Brain pericyte (primary cell): ENCODE measurements at regions not wholly inside any gene's neighbourhood (a gene's known extent, or its start where the extent isn't known, plus 50 kb on each side); places are given as distances from the start of the nearest gene placed in this dataset.

ENCODE experiments used
- DNase-seq: peaks from one replicate; pipeline ENCODE4 v3.0.0-alpha.2; 2012; ENCODE audit warnings: low read depth, low spot score

DNA sequence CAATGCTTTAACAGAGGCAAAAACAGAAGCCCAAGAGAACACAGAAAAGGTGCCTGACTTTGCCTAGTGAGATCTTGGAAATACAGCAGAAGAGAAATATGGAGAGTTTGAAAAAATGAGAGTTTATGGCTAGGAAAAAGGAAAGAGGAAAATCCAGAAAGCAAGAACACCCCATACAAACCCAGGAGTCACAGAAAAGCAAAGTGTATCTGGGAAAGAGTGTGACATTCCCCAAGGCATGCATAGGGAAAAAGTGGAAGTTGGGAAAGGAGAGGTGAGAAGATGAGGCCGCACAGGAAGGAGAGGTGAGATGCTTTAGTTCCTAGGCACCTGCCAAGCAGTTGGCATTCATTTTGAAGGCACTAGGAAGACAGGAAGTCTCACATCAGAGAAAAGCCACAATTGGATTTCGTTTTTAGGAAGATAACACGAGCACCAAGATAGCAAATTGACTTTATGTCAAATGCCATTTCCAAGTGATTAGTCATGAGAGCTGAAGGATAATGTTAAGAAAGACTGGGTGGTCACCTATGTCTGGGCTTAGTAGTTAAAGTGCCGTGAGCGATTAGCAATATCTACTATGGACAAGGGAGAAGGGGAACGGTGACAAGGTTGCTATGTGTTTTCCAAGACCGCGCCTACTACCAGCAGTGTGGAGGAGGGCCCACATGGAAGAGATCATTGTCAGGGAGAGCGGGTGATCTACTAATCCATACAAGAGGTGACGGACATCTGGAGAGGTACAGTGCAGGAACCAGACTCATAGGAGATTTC is 224.1 kb upstream of the PARD3B start:
- DNase-seq, result no peak

DNA sequence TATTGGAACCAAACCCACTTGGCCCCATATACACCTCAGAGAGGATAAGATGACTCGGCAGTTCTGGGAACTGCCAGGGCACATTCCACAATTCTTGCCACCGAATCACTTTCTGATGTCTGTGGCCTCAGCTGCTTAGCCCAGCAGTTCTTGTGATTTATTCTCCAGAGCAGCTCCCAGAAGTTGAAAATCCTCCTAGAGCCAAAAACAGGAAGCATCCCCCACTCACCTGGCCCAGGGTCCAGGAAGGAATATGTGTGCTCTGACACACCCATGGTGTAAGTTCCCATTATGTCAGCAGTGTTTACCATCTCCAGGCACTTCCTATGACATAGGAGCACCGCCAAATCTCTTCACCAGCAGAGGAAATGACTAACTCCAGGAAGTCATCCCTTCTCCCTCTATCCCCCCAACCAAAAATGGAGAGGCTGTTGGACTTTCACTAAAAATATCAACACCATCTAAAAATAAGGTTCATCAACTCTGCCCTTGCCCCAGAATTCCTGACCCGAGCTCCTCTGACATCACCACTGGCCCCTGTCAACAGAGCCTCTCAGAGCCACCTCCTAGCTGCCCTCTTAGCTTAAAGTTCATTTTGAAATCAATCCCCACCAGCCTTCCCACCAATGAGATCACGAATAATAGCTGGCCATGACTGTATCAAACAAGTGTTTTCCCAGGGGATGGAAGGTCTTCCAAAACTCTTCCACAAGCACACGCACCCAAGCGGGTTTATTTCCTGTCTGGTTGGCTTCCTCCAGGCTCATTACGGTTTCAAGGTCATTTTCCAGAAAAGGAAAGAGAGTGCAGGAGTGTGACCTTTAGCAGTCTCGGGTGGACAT is 223.1 kb upstream of the PARD3B start:
- DNase-seq, result no peak

DNA sequence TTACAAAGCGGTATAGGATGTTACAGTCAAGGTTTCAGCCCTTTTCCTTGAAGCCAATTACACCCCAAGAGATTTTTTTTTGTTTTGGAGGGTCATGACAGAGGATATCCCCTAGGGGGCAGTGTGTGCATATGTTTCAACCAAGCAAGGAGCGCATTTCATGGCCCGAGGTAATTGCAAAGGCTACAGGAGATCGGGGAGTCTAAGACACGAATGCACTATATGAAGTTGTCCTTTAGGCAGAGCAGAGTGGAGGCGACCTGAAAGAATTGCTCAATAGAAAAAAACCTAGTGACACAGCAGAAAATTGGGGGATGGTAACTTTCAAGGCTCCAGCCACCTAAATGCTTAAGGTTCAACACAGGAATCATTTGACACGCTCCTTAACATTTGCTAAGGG is 219.8 kb upstream of the PARD3B start:
- peak; percentile 42 for DNase-seq

DNA sequence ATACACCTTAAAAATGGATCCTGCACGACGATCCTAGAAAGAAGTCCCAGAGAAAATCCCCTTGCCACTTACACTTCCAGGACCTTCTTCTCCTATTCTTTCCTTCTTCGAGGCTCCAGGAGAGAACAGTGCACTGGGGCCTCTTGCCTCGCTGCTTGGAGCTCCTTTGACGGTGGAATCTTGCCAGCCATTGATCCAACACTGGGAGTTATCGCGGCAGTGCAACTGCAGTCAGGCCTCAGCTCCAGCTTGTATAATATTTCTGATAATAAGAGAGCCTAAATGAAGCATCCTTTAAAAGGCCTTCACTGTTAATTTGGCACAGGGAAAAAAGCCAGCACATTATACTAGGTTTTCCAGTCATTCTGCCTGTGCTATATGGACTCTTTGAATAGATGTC is 216.9 kb upstream of the PARD3B start:
- DNase-seq, result no peak

DNA sequence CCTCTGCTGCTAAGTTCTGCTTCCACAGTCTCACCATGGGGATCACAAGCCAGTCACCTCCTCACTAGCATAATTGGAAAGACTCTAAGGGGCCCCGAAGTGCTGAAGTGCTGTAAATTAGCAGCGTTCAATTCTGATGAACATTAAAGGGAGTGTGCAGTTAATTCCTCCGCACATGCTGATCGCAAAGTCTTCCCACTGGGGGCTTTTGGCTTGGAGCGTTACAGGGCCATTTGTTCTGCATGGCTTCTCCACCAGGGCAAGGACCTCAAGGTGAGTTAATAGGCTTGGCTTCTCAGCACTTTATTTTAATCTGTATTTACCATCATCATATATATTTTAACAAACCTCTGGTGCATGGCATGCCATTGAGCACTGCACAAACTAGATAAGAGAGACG is 216.3 kb upstream of the PARD3B start:
- no peak for DNase-seq

DNA sequence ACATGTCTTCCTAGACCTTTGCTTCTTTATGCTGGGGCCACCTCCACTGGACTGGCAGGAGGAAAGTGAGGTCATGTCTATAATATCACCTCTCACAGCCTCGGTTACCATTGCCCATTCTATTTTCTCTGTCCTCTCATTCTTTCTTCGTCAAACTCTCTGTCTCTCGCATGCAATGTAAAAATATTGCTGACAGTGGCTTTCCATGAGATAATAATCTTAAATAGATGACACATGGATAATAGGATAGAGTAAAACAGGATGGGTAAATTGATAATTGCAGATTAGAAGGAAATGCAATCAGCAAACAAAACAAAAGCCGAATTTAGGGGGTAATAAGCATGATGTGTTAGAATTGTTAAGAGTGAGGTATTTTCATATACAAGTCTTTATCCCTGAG is 215.7 kb upstream of the PARD3B start:
- DNase-seq, result no peak

DNA sequence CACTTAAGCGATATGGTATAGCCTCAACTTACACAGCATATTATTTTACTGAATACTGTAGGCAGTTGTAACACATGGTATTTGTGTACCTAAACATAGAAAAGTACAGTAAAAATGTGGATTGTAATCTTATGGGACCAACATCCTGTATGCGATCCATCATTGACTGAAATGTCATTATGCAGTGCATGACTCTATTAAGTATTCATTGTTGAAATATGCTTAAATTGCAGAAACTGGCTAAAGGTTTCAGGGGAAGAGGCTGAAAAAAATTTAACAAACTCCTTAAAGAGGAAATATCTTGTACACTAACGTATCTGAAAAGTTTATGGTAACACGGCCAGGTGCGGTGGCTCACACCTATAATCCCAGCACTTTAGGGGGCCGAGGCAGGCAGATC is 214.1 kb upstream of the PARD3B start:
- DNase-seq, result no peak

DNA sequence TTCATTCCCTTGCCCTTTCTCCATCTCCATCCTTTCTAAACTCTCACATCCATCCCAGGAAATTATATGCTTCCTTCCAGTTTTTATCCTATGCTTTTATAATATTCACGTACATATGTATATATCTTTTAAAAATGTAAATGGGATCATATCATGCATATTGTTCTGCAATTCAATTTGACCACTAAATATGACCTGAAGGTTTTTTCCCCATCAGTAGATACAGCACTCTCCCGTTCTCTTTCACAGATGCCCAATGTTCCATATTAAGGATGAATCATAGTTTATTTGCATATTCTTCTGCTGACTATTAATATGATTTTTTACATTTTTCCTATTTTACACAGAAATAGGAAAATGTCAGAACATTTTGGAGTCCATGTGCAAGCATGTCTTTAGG is 213.3 kb upstream of the PARD3B start:
- no peak for DNase-seq

DNA sequence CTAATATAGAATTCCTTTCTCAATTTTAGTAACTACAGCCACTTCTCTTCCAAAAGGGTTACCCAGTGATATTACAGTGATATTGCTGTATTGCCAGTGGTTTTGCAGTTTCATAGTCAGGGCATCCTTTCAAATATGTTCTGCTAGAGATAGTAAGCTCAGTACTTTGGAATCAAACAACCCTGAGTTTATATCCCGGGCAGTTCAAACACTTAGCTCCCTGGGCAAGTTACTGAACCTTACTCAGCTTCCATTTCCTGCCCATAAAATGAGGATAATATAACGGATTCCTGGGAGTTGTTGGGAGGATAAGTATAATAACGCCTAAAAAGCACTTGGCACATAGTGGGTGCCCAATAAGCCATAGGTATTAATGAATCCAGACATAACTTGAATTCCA is 212.6 kb upstream of the PARD3B start:
- DNase-seq, result no peak

DNA sequence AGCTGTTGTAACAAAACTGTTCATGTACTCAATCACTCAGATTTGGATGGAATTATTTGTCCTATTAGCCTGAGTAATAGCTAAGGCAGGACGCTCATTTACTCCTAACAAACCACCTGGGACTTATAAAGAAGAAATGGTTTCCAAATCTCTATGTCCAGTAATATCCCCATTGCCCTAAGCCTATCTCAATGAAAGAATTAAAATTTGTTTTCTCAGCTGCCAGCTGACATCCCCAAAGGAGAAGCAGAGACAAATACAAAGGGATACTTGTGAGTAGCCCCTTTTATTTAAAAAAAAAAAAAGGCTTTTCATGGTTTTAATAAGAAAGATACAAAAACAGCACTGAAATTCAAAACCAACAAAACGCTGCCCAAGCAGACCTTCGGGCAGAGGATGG is 211.4 kb upstream of the PARD3B start:
- DNase-seq, result no peak

DNA sequence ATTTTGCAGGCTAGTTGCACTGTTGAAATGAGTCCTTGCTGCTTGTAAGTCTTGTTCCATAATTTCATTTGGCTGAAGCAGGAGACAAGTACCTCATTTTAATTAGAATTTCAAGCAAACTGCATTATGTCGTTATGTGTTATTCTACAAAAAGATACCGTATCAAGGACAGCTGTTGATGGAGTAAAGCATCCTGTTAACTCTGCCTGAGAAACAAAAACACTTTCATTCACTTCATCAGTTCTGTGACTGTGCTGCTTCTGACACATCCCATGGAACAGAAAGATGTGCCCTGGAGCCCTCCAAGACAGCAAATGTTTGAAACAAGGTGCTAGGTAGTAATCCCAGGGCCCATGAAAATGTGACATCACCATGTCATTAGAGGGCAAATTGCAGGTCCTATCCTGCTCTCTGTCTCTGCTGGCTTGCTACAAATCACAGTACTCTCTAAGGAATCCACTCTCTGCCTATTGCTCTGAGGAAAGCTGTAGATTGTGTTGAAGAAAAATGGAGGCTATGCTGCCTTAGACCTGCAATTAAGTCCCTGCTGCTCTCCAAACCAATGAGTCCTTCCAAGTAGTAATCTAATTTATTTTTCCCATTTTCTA is 209.7 kb upstream of the PARD3B start:
- no peak for DNase-seq

DNA sequence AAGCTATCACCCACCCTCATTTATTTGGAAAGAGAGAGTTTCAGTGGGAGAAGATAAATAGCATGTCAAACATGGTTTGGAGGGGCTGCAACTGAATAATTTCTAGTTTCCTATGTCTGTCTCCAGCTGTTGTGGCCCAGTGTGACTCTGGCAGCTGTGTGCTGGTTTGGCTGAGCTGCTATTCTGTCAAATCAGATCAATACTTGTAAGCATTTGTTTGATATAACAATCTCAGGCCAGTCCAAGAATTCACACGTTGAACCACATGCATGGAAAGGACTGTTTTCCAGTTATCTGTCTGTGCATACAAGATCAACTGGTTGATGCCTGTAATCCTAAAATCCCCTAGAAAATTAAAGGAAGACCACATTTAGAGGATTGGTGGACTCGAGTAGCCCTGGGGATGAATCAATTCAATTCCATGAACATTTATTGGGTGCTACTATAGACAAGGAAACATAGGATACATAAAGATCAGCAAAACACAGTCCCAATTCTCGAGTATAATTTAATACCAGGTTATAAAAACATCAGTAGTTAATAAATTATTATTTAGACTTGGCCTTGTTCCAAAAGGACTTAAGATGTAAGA is 209.0 kb upstream of the PARD3B start:
- DNase-seq, result no peak

DNA sequence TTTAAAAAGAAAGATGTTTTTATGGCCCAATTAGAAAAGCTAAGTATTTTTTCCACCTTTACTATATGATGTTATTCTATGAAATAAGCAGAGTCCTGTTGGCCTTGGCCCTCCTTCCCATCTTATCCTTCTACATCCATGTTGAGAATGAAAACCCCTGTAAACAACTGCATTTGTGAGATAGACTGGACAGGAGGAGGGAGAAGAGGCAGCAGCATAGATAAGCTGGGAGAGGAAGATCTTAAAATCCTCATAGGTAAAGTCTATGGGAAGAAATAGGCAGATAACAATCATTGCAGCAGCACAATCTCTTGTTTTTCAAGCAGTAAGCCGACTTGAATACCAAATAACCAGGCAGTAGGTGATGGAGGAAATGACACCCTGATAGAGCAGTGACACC is 207.6 kb upstream of the PARD3B start:
- no peak for DNase-seq

DNA sequence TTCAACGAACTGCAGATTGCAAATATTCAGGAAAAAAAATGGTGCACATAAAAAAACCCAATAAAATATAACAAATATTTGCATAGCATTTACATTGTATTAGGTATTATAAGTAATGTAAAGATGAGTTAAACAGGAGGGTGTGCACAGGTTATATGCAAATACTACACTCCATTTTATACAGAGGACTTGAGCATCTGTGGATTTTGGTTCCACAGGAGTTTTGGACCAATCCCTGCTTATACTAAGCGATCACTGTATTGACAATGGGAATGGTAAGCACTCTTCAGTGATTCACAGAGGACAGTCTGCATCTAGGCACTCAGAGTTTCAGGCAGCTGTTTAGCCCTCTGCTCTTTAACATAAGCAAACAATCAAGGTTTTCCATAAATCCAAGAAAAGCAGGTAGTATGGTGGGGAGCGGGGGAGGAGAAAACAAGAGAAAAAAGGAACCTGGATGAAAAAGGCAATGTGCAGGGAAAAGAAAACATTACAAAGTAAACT is 206.0 kb upstream of the PARD3B start:
- no peak for DNase-seq

DNA sequence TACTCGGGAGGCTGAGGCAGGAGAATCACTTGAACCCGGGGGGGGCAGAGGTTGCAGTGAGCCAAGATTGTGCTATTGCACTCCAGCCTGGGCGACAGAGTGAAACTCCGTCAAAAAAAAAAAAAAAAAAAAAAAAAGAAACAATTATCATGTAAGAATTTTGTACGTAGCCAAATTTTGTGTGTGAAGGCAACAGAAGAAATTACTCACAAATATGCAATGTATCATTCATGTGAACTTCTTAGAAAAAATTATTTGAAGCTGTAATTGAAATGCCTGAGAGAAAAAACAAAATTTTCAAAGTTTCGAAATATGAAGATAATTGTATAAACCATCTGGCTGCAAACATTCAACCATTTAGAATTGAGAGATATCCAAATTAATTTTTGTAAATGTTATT is 204.8 kb upstream of the PARD3B start:
- no peak for DNase-seq

DNA sequence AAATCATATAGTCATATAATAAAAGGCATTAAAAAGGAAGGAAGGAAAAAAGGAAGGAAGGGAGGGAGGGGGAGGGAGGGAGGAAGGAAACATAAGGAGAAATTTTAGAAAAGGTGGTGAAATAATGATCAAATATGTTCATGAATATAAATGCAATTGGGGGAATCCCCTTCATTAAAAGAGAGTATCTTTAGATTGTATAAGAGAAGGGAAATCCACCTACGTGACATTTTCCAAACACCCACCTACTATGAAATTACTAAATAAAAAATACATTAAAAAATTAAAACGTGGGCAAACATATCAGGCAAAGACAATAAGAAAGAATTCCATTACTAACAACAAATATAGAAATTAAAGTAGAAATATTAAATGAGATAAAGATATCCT is 203.4 kb upstream of the PARD3B start:
- no peak for DNase-seq

DNA sequence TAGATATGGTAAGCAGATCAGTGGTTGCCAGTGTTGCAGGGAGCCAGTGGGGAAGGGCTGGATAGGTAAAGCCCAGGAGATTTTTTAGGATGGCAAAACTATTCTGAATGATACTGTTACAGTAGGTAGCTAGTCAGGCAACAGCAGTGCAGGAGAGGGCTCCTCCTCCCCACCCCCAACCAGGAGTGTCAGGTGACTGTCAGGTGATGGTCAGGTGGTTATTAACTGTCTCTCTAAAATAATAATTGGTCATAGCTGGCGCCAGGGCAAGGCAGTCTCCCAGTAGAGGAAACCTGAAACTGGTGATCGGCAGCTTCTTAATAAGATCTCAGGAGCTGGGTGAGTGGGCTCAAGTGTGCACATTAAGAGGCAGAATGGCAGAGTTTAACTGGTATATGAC is 201.6 kb upstream of the PARD3B start:
- DNase-seq, result no peak

DNA sequence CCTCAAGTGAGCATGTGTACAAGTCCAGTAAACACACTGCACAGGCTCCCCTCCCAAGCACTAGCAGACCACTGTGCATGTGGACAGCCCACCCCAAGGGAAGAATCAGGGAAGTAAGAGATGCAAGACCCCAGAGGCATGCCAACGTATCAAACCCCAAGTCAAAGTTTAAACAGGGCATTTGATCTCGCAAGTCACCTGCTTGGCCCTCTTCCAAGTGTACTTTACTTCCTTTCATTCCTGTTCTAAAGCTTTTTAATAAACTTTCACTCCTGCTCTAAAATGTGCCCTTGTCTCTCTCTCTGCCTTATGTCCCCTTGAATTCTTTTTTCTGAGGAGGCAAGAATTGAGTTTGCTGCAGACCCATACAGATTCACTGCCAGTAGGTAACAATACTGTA is 201.2 kb upstream of the PARD3B start:
- no peak for DNase-seq

DNA sequence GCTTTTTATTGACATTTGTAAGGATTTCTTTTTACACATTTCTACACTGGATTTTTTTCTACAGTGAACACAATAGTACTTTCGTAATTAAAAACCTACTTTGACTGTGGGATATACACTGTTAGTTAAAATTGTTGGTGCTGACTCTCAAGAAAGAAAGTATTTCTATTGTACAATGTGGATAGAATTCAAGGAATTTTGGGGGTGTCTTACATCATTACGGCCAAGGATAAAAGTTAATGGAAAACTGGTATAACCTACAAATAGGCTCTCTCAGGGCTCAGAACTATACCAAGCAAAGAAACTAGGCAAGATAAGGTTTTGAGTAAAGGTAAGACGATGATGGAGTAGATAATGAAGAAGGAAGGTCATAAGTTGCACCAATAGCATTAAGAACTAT is 198.4 kb upstream of the PARD3B start:
- DNase-seq, result no peak

DNA sequence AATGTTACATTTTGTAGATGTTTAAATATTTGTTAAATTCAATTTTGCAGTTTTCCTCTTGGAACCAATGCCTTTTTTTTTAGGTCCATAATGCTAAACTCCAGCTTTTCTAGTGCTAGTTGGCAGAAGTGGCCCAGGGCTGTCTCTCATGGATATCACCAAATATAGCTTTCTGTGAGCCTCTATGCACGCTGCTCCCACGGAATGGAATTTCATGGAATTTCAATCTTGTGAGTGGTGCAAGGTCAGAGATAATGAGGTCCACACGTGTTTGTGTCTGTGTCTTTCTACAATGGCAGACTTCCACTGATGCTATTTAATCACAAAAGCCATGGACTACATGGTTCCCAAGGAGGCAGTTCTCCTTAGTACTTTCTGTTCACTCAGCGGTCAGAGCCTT is 191.5 kb upstream of the PARD3B start:
- no peak for DNase-seq

DNA sequence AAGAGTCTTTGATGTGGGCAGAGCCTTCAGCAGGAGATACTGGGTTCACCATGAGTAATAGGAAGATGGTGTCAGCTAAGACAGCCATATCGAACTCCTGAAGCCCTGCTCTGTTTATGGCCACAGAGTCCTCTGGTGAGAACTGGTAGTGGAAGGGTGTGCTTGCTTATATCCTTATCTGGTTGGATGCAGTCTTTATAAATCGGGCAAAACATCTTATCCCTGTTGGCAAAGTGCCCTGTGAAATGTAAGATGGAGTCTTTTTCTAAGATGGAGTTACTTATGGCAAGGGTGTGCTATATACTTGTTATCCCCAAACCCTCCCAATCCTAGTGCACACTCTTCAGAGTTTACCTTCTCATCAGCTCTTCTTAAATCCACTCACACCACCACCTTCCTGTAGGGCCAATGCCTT is 190.8 kb upstream of the PARD3B start:
- no peak for DNase-seq

DNA sequence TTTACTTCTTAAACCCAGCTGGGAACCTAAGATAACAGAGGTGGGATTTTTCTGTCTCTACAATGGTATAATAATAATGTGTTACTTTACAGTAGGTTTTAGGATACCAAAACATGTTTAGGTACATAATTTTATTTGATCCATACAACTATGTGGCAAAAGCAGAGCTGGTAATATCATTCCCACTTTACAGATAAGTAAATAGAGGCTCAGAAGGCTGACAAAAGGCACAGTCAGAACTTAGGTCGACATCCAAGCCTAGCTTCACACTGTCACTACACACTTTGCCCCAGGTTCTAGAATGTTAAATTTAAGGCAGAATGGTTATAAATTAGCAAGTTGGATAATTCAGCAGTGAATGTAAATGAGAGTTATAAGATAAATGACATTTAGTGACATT is 189.6 kb upstream of the PARD3B start:
- no peak for DNase-seq
